ENCODE measurements at regions not wholly inside any gene's neighbourhood (a gene's known extent, or its start where the extent isn't known, plus 50 kb on each side); places are given as distances from the start of the nearest gene placed in this dataset.

GRCh38 chr15:47136236-47136635 is 581.1 kb upstream of the SEMA6D start:
- H3K79me2 ChIP-seq (ENCODE audit: insufficient read depth, low read depth, low read length): no peaks in the 10 kb centered on the region
- H3K4me1 ChIP-seq (ENCODE audit: insufficient read depth, low read length, poor library complexity, severe bottlenecking): no peaks in the 10 kb centered on the region
- POLR2A ChIA-PET: no interaction called here
- no peak overlapping the region for H3K4me2 ChIP-seq (ENCODE audit: low read length)
- DNase-seq (ENCODE audit: low spot score): no peak
- CTCF ChIA-PET (ENCODE audit: unreplicated experiment): no interaction called here
- no peak overlapping the region for H3K27ac ChIP-seq (ENCODE audit: low read depth, low read length, poor library complexity, severe bottlenecking)
- H3K9me3 ChIP-seq (ENCODE audit: low read length): no peaks in the 10 kb centered on the region
- H3K36me3 ChIP-seq (ENCODE audit: insufficient read depth, low read length): no peaks in the 10 kb centered on the region
- no peak for TF ChIP-seq CTCF (conservative IDR thresholded peaks at IDR 0.05; ENCODE audit: low read length)
- no TSS peak for BruUV-seq (replicated peaks)
- intact Hi-C loops (cut with micrococcal nuclease; ENCODE audit: unreplicated experiment): no loop called here
- no peaks in the 10 kb centered on the region for H4K20me1 ChIP-seq (ENCODE audit: insufficient read depth, low read length)
- H3K4me3 ChIP-seq (ENCODE audit: low read depth, low read length, poor library complexity, severe bottlenecking): no peak overlapping the region
- H3K9me2 ChIP-seq (ENCODE audit: insufficient read depth, low read length): no peaks in the 10 kb centered on the region
- no peak overlapping the region for H2AFZ ChIP-seq (ENCODE audit: low read length)

- no peak for TF ChIP-seq EZH2phosphoT487 (IDR thresholded peaks at IDR 0.05; ENCODE audit: borderline replicate concordance, low read depth, low read length)
- TF ChIP-seq CTCF (conservative IDR thresholded peaks at IDR 0.05; ENCODE audit: low read length): no peak
- H3K79me2 ChIP-seq (ENCODE audit: insufficient read depth, low read depth, low read length): no peaks in the 10 kb centered on the region
- CTCF ChIA-PET (ENCODE audit: unreplicated experiment): no interaction called here
- H3K9me2 ChIP-seq (ENCODE audit: insufficient read depth, low read length): no peaks in the 10 kb centered on the region
- POLR2A ChIA-PET: no interaction called here
- intact Hi-C loops (cut with micrococcal nuclease; ENCODE audit: unreplicated experiment): no loop called here
- H4K20me1 ChIP-seq (ENCODE audit: insufficient read depth, low read length): no peaks in the 10 kb centered on the region
- no peaks in the 10 kb centered on the region for H3K9me3 ChIP-seq (ENCODE audit: low read length)
- BruUV-seq (replicated peaks): no TSS peak
- no peak for DNase-seq (ENCODE audit: low spot score)
- H3K4me3 ChIP-seq (ENCODE audit: low read depth, low read length, poor library complexity, severe bottlenecking): no peak overlapping the region
- H2AFZ ChIP-seq (ENCODE audit: low read length): no peak overlapping the region
- H3K4me1 ChIP-seq (ENCODE audit: insufficient read depth, low read length, poor library complexity, severe bottlenecking): no peaks in the 10 kb centered on the region
- H3K27ac ChIP-seq (ENCODE audit: low read depth, low read length, poor library complexity, severe bottlenecking): no peak overlapping the region
- H3K36me3 ChIP-seq (ENCODE audit: insufficient read depth, low read length): no peaks in the 10 kb centered on the region
- H3K4me2 ChIP-seq (ENCODE audit: low read length): no peak overlapping the region
These were observed 577.3 kb upstream of the SEMA6D start for GRCh38 chr15:47139965-47140364.

GRCh38 chr15:47157827-47158226 is 559.5 kb upstream of the SEMA6D start:
- H3K4me3 ChIP-seq (ENCODE audit: low read depth, low read length, poor library complexity, severe bottlenecking): no peak overlapping the region
- H4K20me1 ChIP-seq (ENCODE audit: insufficient read depth, low read length): no peaks in the 10 kb centered on the region
- H2AFZ ChIP-seq (ENCODE audit: low read length): no peak overlapping the region
- ChIA-PET POLR2A (no interaction called here), CTCF (ENCODE audit: unreplicated experiment) (no interaction called here)
- H3K9me3 ChIP-seq (ENCODE audit: low read length): no peaks in the 10 kb centered on the region
- no peak overlapping the region for H3K4me2 ChIP-seq (ENCODE audit: low read length)
- intact Hi-C loops (cut with micrococcal nuclease; ENCODE audit: unreplicated experiment): no loop called here
- TF ChIP-seq CTCF (conservative IDR thresholded peaks at IDR 0.05; ENCODE audit: low read length) (no peak), EZH2phosphoT487 (IDR thresholded peaks at IDR 0.05; ENCODE audit: borderline replicate concordance, low read depth, low read length) (no peak)
- no peaks in the 10 kb centered on the region for H3K79me2 ChIP-seq (ENCODE audit: insufficient read depth, low read depth, low read length)
- no peaks in the 10 kb centered on the region for H3K36me3 ChIP-seq (ENCODE audit: insufficient read depth, low read length)
- no peaks in the 10 kb centered on the region for H3K9me2 ChIP-seq (ENCODE audit: insufficient read depth, low read length)
- no peak overlapping the region for H3K27ac ChIP-seq (ENCODE audit: low read depth, low read length, poor library complexity, severe bottlenecking)
- H3K4me1 ChIP-seq (ENCODE audit: insufficient read depth, low read length, poor library complexity, severe bottlenecking): no peaks in the 10 kb centered on the region
- no peak for DNase-seq (ENCODE audit: low spot score)
- BruUV-seq (replicated peaks): no TSS peak

Measured in OCI-LY7 (cell line).